GM18951 (cell line): ENCODE measurements at regions not wholly inside any gene's neighbourhood (a gene's known extent, or its start where the extent isn't known, plus 50 kb on each side); places are given as distances from the start of the nearest gene placed in this dataset.

ENCODE experiments used
- POLR2A ChIP-seq: IDR thresholded peaks from 4 replicates; pipeline ENCODE4 v1.6.1; 2011; ENCODE audit warnings: mild to moderate bottlenecking; ENCODE audit not compliant: insufficient read length, insufficient read depth; ENCODE audit errors: extremely low read depth
- in situ Hi-C: fragments of 300-500 bp; cut with MboI; formaldehyde crosslinking; loops from one replicate; pipeline ENCODE4 v1.12.0; 2022; ENCODE audit warnings: low sequenced_read_pairs, mixed read lengths, inconsistent platforms; ENCODE audit not compliant: unreplicated experiment

GRCh38 chr2:133970641-133971040 lies 283.2 kb upstream of the MGAT5 start:
- in situ Hi-C loops, result no loop called here
- TF ChIP-seq POLR2A, result no peak

- no peak for TF ChIP-seq POLR2A
- in situ Hi-C loops, result no loop called here
Measured at GRCh38 chr2:133972297-133972696, 281.6 kb upstream of the MGAT5 start.

- in situ Hi-C loops, result no loop called here
Measured at GRCh38 chr2:133972786-133973185, 281.1 kb upstream of the MGAT5 start.

GRCh38 chr2:133974353-133974752 lies 279.5 kb upstream of the MGAT5 start:
- TF ChIP-seq POLR2A, result no peak
- in situ Hi-C loops, result no loop called here

More at GRCh38 chr2:133972786-133973185, 281.1 kb upstream of the MGAT5 start:
- TF ChIP-seq POLR2A, result no peak

GRCh38 chr2:133975135-133975534 lies 278.7 kb upstream of the MGAT5 start:
- in situ Hi-C loops, result no loop called here
- no peak for TF ChIP-seq POLR2A

- no peak for TF ChIP-seq POLR2A
- in situ Hi-C loops, result no loop called here
Measured at GRCh38 chr2:133975676-133976428, 278.0 kb upstream of the MGAT5 start.

- TF ChIP-seq POLR2A, result no peak
- in situ Hi-C loops, result no loop called here
Measured at GRCh38 chr2:133976659-133977058, 277.2 kb upstream of the MGAT5 start.

GRCh38 chr2:133977405-133977804 lies 276.5 kb upstream of the MGAT5 start:
- no peak for TF ChIP-seq POLR2A
- in situ Hi-C loops, result no loop called here

- no peak for TF ChIP-seq POLR2A
Measured at GRCh38 chr2:133982256-133982655, 271.6 kb upstream of the MGAT5 start.

GRCh38 chr2:133985563-133985962 lies 268.3 kb upstream of the MGAT5 start:
- in situ Hi-C loops, result no loop called here
- no peak for TF ChIP-seq POLR2A

More at GRCh38 chr2:133982256-133982655, 271.6 kb upstream of the MGAT5 start:
- in situ Hi-C loops, result no loop called here

- in situ Hi-C loops, result no loop called here
- no peak for TF ChIP-seq POLR2A
Measured at GRCh38 chr2:133986081-133986837, 267.6 kb upstream of the MGAT5 start.

- no peak for TF ChIP-seq POLR2A
Measured at GRCh38 chr2:133986881-133987795, 266.7 kb upstream of the MGAT5 start.

GRCh38 chr2:133988316-133988891 lies 265.5 kb upstream of the MGAT5 start:
- TF ChIP-seq POLR2A, result no peak
- in situ Hi-C loops, result no loop called here

More at GRCh38 chr2:133986881-133987795, 266.7 kb upstream of the MGAT5 start:
- in situ Hi-C loops, result no loop called here

- no peak for TF ChIP-seq POLR2A
- in situ Hi-C loops, result no loop called here
Measured at GRCh38 chr2:133991606-133992168, 262.2 kb upstream of the MGAT5 start.
